ENCODE measurements at regions not wholly inside any gene's neighbourhood (a gene's known extent, or its start where the extent isn't known, plus 50 kb on each side); places are given as distances from the start of the nearest gene placed in this dataset.

- FAIRE-seq (no peak), DNase-seq (ENCODE audit: extremely low spot score, insufficient read length, low read depth) (no peak)
Observed at GRCh38 chr2:236738896-236739295, 169.3 kb downstream of the ACKR3 start.

GRCh38 chr2:236739663-236740062 lies 170.0 kb downstream of the ACKR3 start:
- DNase-seq (ENCODE audit: extremely low spot score, insufficient read length, low read depth) (no peak), FAIRE-seq (no peak)

GRCh38 chr2:236740506-236740905 lies 170.9 kb downstream of the ACKR3 start:
- DNase-seq (ENCODE audit: extremely low spot score, insufficient read length, low read depth) = no peak
- FAIRE-seq = no peak

GRCh38 chr2:236743039-236743920 lies 173.7 kb downstream of the ACKR3 start:
- no peak for FAIRE-seq
- DNase-seq (ENCODE audit: extremely low spot score, insufficient read length, low read depth) = no peak

- FAIRE-seq (no peak), DNase-seq (ENCODE audit: extremely low spot score, insufficient read length, low read depth) (no peak)
Observed at GRCh38 chr2:236743921-236744280, 174.3 kb downstream of the ACKR3 start.

GRCh38 chr2:236744281-236744705 lies 174.7 kb downstream of the ACKR3 start:
- DNase-seq (ENCODE audit: extremely low spot score, insufficient read length, low read depth) = no peak
- no peak for FAIRE-seq

- FAIRE-seq = no peak
- no peak for DNase-seq (ENCODE audit: extremely low spot score, insufficient read length, low read depth)
Observed at GRCh38 chr2:236744716-236745115, 175.1 kb downstream of the ACKR3 start.

- FAIRE-seq (no peak), DNase-seq (ENCODE audit: extremely low spot score, insufficient read length, low read depth) (no peak)
Observed at GRCh38 chr2:236745420-236746210, 176.0 kb downstream of the ACKR3 start.

GRCh38 chr2:236746833-236747232 lies 177.2 kb downstream of the ACKR3 start:
- FAIRE-seq = no peak
- DNase-seq (ENCODE audit: extremely low spot score, insufficient read length, low read depth) = no peak

GRCh38 chr2:236747426-236747825 lies 177.8 kb downstream of the ACKR3 start:
- DNase-seq (ENCODE audit: extremely low spot score, insufficient read length, low read depth) (no peak), FAIRE-seq (no peak)

- FAIRE-seq = no peak
Observed at GRCh38 chr2:236747925-236748324, 178.3 kb downstream of the ACKR3 start.

GRCh38 chr2:236748385-236748784 lies 178.8 kb downstream of the ACKR3 start:
- DNase-seq (ENCODE audit: extremely low spot score, insufficient read length, low read depth) = no peak
- no peak for FAIRE-seq

More at GRCh38 chr2:236747925-236748324, 178.3 kb downstream of the ACKR3 start:
- DNase-seq (ENCODE audit: extremely low spot score, insufficient read length, low read depth) = no peak

- DNase-seq (ENCODE audit: extremely low spot score, insufficient read length, low read depth) = no peak
- FAIRE-seq = no peak
Observed at GRCh38 chr2:236748801-236749200, 179.2 kb downstream of the ACKR3 start.

GRCh38 chr2:236749346-236749745 lies 179.7 kb downstream of the ACKR3 start:
- DNase-seq (ENCODE audit: extremely low spot score, insufficient read length, low read depth) (no peak), FAIRE-seq (no peak)

- FAIRE-seq (no peak), DNase-seq (ENCODE audit: extremely low spot score, insufficient read length, low read depth) (no peak)
Observed at GRCh38 chr2:236752096-236752495, 182.5 kb downstream of the ACKR3 start.

- no peak for DNase-seq (ENCODE audit: extremely low spot score, insufficient read length, low read depth)
- no peak for FAIRE-seq
Observed at GRCh38 chr2:236753606-236754270, 184.1 kb downstream of the ACKR3 start.

GRCh38 chr2:236754271-236754944 lies 184.8 kb downstream of the ACKR3 start:
- no peak for DNase-seq (ENCODE audit: extremely low spot score, insufficient read length, low read depth)
- FAIRE-seq = no peak

GRCh38 chr2:236755278-236755840 lies 185.7 kb downstream of the ACKR3 start:
- DNase-seq (ENCODE audit: extremely low spot score, insufficient read length, low read depth) (no peak), FAIRE-seq (no peak)

- FAIRE-seq (no peak), DNase-seq (ENCODE audit: extremely low spot score, insufficient read length, low read depth) (no peak)
Observed at GRCh38 chr2:236758406-236758805, 188.8 kb downstream of the ACKR3 start.

- DNase-seq (ENCODE audit: extremely low spot score, insufficient read length, low read depth) (no peak), FAIRE-seq (no peak)
Observed at GRCh38 chr2:236760246-236760645, 190.6 kb downstream of the ACKR3 start.

Data from GM18507 (cell line).